Right kidney (tissue), 1 donor: ENCODE measurements at regions not wholly inside any gene's neighbourhood (a gene's known extent, or its start where the extent isn't known, plus 50 kb on each side); places are given as distances from the start of the nearest gene placed in this dataset.
"Not testable (repeated sequence)": the region's sequence is repeated elsewhere in the genome, so short reads cannot be mapped to it uniquely, and the experiment has no call there.

Source experiments
- DNase-seq: peaks from one replicate; pipeline ENCODE4 v3.0.0-alpha.2; 2016

GRCh38 chr2:58834404-58834803 lies 593.3 kb upstream of the FANCL start:
- peak; percentile 4 for DNase-seq

GRCh38 chr2:58826795-58827194 lies 585.7 kb upstream of the FANCL start:
- DNase-seq: no peak

- no peak for DNase-seq
These were observed 571.7 kb upstream of the FANCL start for GRCh38 chr2:58812771-58813344.

- DNase-seq: no peak
These were observed 564.0 kb upstream of the FANCL start for GRCh38 chr2:58805126-58805525.

GRCh38 chr2:58803192-58803591 lies 562.1 kb upstream of the FANCL start:
- no peak for DNase-seq

GRCh38 chr2:58800881-58801280 lies 559.8 kb upstream of the FANCL start:
- DNase-seq: no peak

GRCh38 chr2:58798676-58799208 lies 557.6 kb upstream of the FANCL start:
- DNase-seq: no peak

- DNase-seq: no peak
These were observed 555.2 kb upstream of the FANCL start for GRCh38 chr2:58796239-58796910.

GRCh38 chr2:58794916-58795315 lies 553.8 kb upstream of the FANCL start:
- no peak for DNase-seq

GRCh38 chr2:58794103-58794502 lies 553.0 kb upstream of the FANCL start:
- no peak for DNase-seq

GRCh38 chr2:58788402-58788801 lies 547.3 kb upstream of the FANCL start:
- no peak for DNase-seq

- DNase-seq: no peak
These were observed 529.7 kb upstream of the FANCL start for GRCh38 chr2:58770846-58771245.

- DNase-seq: no peak
These were observed 528.7 kb upstream of the FANCL start for GRCh38 chr2:58769864-58770234.

- no peak for DNase-seq
These were observed 528.2 kb upstream of the FANCL start for GRCh38 chr2:58769111-58769863.

GRCh38 chr2:58768715-58769080 lies 527.6 kb upstream of the FANCL start:
- no peak for DNase-seq

GRCh38 chr2:58767828-58768714 lies 526.9 kb upstream of the FANCL start:
- no peak for DNase-seq

GRCh38 chr2:58764338-58765104 lies 523.4 kb upstream of the FANCL start:
- DNase-seq: no peak

GRCh38 chr2:58762176-58762781 lies 521.2 kb upstream of the FANCL start:
- DNase-seq: peak; percentile 18

GRCh38 chr2:58757971-58758370 lies 516.8 kb upstream of the FANCL start:
- DNase-seq: no peak

GRCh38 chr2:58756336-58756735 lies 515.2 kb upstream of the FANCL start:
- no peak for DNase-seq

- DNase-seq: not testable (repeated sequence)
These were observed 511.4 kb upstream of the FANCL start for GRCh38 chr2:58752507-58752906.
